PC-3 (cell line): ENCODE measurements at regions not wholly inside any gene's neighbourhood (a gene's known extent, or its start where the extent isn't known, plus 50 kb on each side); places are given as distances from the start of the nearest gene placed in this dataset.
"Not testable (repeated sequence)": the region's sequence is repeated elsewhere in the genome, so short reads cannot be mapped to it uniquely, and the experiment has no call there.

ENCODE experiments used
- EZH2 ChIP-seq: fragments of 300-600 bp; sonication (generic); IDR thresholded peaks from one replicate; pipeline ENCODE4 v1.6.1; 2017; ENCODE audit warnings: antibody characterized with exemption, mild to moderate bottlenecking, low read length; ENCODE audit not compliant: unreplicated experiment
- TF ChIP-seq, protein P1 (sequence below): fragments of 300-600 bp; sonication (generic); conservative IDR thresholded peaks from 2 replicates; pipeline ENCODE4 v1.5.1; 2017; ENCODE audit warnings: antibody characterized with exemption, low read depth, mild to moderate bottlenecking, low read length

DNA sequence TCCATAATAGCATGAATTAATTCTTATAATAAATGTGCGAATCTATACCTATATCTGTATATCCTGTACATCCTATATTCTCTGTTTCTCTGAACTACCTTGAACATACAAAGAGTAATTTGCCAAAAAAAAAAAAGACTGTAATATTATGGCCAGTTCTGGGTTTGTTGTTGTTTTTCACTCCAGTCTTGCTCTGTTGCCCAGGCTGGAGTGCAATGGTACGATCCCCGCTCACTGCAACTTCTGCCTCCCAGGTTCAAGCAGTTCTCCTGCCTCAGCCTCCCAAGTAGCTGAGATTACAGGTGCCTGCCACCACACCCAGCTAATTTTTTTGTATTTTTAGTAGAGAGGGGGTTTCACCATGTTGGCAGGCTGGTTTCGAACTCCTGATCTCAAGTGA, 876.9 kb upstream of the POT1 start:
- TF ChIP-seq, protein P1, sequence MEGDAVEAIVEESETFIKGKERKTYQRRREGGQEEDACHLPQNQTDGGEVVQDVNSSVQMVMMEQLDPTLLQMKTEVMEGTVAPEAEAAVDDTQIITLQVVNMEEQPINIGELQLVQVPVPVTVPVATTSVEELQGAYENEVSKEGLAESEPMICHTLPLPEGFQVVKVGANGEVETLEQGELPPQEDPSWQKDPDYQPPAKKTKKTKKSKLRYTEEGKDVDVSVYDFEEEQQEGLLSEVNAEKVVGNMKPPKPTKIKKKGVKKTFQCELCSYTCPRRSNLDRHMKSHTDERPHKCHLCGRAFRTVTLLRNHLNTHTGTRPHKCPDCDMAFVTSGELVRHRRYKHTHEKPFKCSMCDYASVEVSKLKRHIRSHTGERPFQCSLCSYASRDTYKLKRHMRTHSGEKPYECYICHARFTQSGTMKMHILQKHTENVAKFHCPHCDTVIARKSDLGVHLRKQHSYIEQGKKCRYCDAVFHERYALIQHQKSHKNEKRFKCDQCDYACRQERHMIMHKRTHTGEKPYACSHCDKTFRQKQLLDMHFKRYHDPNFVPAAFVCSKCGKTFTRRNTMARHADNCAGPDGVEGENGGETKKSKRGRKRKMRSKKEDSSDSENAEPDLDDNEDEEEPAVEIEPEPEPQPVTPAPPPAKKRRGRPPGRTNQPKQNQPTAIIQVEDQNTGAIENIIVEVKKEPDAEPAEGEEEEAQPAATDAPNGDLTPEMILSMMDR, result not testable (repeated sequence)
- TF ChIP-seq EZH2, result not testable (repeated sequence)
